A673 (cell line): ENCODE measurements at regions not wholly inside any gene's neighbourhood (a gene's known extent, or its start where the extent isn't known, plus 50 kb on each side); places are given as distances from the start of the nearest gene placed in this dataset.

Source experiments
- BruUV-seq: library from RNA; stranded (reverse); fragments of 400-500 nt; replicated peaks from 2 replicates; lab custom pipeline; 2021; lab: Mats Ljungman, UMichigan
- CTCF ChIA-PET: fragments of 300-600 bp; sonication (Branson Sonifier 250); formaldehyde crosslinking; loops from one replicate; lab custom pipeline; 2022; ENCODE audit warnings: antibody characterized with exemption; lab: Charles Lee
- POLR2A ChIA-PET: fragments of 300-600 bp; sonication (Branson Sonifier 250); formaldehyde crosslinking; loops from one replicate; lab custom pipeline; 2022; ENCODE audit warnings: antibody characterized with exemption; ENCODE audit not compliant: low non-redundant PET; lab: Charles Lee
- DNase-seq: peaks from one replicate; pipeline ENCODE4 v3.0.0-alpha.2; 2015; ENCODE audit warnings: low spot score
- H3K27ac ChIP-seq: fragments of 200-600 bp; sonication (generic); 2 replicates; pipeline ENCODE4 v1.5.1; 2016; ENCODE audit warnings: mixed run types, low read depth, mild to moderate bottlenecking, mixed read lengths, antibody characterized with exemption, low read length; ENCODE audit not compliant: poor library complexity, severe bottlenecking
- H3K27me3 ChIP-seq: fragments of 200-600 bp; sonication (generic); replicated peaks from 2 replicates; pipeline ENCODE4 v1.6.1; 2017; ENCODE audit warnings: mixed run types, low read depth, mild to moderate bottlenecking, mixed read lengths, antibody characterized with exemption, low read length; ENCODE audit not compliant: insufficient read depth, poor library complexity
- H3K36me3 ChIP-seq: fragments of 200-600 bp; sonication (generic); 2 replicates; pipeline ENCODE4 v1.6.1; 2016; ENCODE audit warnings: mixed run types, mild to moderate bottlenecking, mixed read lengths, antibody characterized with exemption, low read length; ENCODE audit not compliant: insufficient read depth, poor library complexity, severe bottlenecking
- H3K4me1 ChIP-seq: fragments of 200-600 bp; sonication (generic); 2 replicates; pipeline ENCODE4 v1.6.1; 2017; ENCODE audit warnings: mixed run types, mild to moderate bottlenecking, mixed read lengths, antibody characterized with exemption, low read length; ENCODE audit not compliant: insufficient read depth, poor library complexity, severe bottlenecking
- H3K4me3 ChIP-seq: fragments of 200-600 bp; sonication (generic); 2 replicates; pipeline ENCODE4 v1.5.1; 2016; ENCODE audit warnings: low read depth, mixed run types, mild to moderate bottlenecking, mixed read lengths, low read length; ENCODE audit not compliant: poor library complexity, severe bottlenecking
- H3K9me3 ChIP-seq: fragments of 200-600 bp; sonication (generic); 2 replicates; pipeline ENCODE4 v1.6.1; 2016; ENCODE audit warnings: mixed run types, low read depth, mild to moderate bottlenecking, mixed read lengths, antibody characterized with exemption, low read length; ENCODE audit not compliant: poor library complexity, severe bottlenecking
- EZH2 ChIP-seq: fragments of 200-600 bp; sonication (generic); IDR thresholded peaks from 2 replicates; pipeline ENCODE4 v1.6.1; 2017; ENCODE audit warnings: borderline replicate concordance, low read depth, mild to moderate bottlenecking, mixed read lengths, antibody characterized with exemption, low read length; ENCODE audit not compliant: poor library complexity, severe bottlenecking
- intact Hi-C: fragments of 100-400 bp; cut with micrococcal nuclease; formaldehyde crosslinking; loops from one replicate; pipeline ENCODE4 v1.10.0; 2022; ENCODE audit not compliant: unreplicated experiment
- TF ChIP-seq, protein P1 (sequence below): fragments of 300-800, 200-600 bp; sonication (generic); conservative IDR thresholded peaks from 2 replicates; pipeline ENCODE4 v1.5.1; 2017; ENCODE audit warnings: low read depth, mild to moderate bottlenecking, antibody characterized with exemption, low read length, moderate library complexity, mixed read lengths

DNA sequence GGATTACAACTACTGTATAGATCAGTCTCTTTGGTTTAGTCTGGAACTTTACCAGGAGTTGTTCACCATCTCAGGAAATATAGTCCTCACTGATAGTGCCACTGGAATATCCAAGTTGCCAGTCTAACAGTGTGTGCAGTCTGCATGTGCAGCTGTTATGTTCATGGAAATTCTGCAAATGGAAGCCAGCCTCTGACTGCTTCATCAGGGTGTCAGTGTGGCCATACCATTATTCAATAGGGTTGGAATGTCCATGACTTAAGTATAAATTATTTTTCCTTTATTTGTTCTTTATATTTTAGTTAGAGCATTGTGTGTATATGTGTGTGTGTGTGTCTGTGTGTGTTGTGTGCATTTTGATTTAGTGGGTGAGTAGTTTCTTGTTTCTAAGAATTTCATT lies 51.8 kb downstream of the C11orf96 start:
- CTCF ChIA-PET, result no interaction called here
- BruUV-seq, result no TSS peak
- intact Hi-C loops, result no loop called here

DNA sequence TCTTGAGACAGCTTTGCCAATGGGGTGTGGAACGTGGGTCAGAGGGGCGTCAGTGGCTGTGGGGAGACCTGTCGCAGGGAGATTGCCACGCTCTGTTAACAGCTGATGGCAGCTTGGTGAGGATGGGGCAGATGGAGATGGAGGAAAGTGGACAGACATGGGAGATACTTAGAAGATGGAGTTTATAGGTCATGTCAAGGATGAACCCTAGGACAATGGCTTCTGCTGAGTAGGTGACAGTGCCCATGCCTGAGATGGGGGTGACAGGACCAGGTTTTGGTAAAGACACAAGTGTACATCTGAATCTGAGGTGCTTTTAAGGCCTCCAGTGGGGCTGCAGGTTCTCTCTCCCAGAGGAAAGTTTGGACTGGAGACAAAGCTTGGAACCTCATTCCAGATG lies 51.5 kb upstream of the ACCSL start:
- CTCF ChIA-PET, result interaction anchor here (0.6 kb wide), 1 partner anchor 98 kb away, joined by 4 read pairs; no protein-coding TSS in a partner anchor
- Histone ChIP-seq H3K27ac (no peak overlapping the region), H3K36me3 (no peaks in the 10 kb centered on the region), H3K4me1 (no peaks in the 10 kb centered on the region), H3K4me3 (no peak overlapping the region), H3K9me3 (no peaks in the 10 kb centered on the region), H3K27me3 (no peaks in the 10 kb centered on the region)
- intact Hi-C loops, result no loop called here
- no peak for DNase-seq
- POLR2A ChIA-PET, result no interaction called here
- no TSS peak for BruUV-seq
- TF ChIP-seq, protein P1, sequence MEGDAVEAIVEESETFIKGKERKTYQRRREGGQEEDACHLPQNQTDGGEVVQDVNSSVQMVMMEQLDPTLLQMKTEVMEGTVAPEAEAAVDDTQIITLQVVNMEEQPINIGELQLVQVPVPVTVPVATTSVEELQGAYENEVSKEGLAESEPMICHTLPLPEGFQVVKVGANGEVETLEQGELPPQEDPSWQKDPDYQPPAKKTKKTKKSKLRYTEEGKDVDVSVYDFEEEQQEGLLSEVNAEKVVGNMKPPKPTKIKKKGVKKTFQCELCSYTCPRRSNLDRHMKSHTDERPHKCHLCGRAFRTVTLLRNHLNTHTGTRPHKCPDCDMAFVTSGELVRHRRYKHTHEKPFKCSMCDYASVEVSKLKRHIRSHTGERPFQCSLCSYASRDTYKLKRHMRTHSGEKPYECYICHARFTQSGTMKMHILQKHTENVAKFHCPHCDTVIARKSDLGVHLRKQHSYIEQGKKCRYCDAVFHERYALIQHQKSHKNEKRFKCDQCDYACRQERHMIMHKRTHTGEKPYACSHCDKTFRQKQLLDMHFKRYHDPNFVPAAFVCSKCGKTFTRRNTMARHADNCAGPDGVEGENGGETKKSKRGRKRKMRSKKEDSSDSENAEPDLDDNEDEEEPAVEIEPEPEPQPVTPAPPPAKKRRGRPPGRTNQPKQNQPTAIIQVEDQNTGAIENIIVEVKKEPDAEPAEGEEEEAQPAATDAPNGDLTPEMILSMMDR, result no peak
- no peak for TF ChIP-seq EZH2

More for the DNA sequence above, 51.8 kb downstream of the C11orf96 start:
- no peak overlapping the region for H3K27ac ChIP-seq
- POLR2A ChIA-PET, result no interaction called here
- H3K36me3 ChIP-seq, result no peaks in the 10 kb centered on the region
- no peak overlapping the region for H3K4me3 ChIP-seq
- H3K27me3 ChIP-seq, result no peaks in the 10 kb centered on the region
- no peaks in the 10 kb centered on the region for H3K4me1 ChIP-seq
- no peak for DNase-seq
- no peaks in the 10 kb centered on the region for H3K9me3 ChIP-seq
- TF ChIP-seq EZH2, result no peak
- TF ChIP-seq, protein P1, result no peak

DNA sequence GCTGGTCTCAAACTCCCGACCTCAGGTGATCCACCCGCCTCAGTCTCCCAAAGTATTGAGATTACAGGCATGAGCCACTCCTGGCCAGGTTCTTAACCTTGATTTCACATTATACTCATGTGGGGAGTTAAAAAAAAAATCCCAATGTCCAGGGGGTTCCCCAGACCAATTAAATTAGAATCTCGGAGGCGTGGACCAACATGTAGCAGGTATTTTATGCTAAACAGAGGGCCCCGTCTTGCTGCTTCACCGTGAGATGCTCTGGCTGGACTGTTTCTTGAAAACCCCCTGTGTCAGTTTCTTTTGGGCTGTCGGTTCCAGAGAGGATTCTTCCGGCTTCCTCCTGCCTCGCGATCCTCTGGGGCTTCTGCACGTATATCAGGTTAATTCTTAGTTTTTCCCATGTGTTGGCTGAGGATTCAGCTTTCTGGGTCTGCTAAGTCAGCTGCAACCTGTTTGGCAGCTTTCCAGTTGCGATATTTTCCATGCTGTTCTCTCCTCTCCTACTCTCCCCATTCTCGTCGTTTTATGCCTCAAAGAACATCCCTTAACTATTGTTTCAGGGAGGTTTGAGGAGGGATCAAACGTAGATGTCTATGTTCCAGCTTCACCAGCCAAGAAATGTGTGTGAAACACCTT lies 50.6 kb upstream of the ACCSL start:
- BruUV-seq, result no TSS peak

More for the DNA sequence above, 50.6 kb upstream of the ACCSL start:
- Histone ChIP-seq H3K27ac (no peak overlapping the region), H3K36me3 (no peaks in the 10 kb centered on the region), H3K4me1 (no peaks in the 10 kb centered on the region), H3K4me3 (no peak overlapping the region), H3K27me3 (no peaks in the 10 kb centered on the region), H3K9me3 (no peaks in the 10 kb centered on the region)
- ChIA-PET POLR2A (no interaction called here), CTCF (interaction anchor here (0.6 to 0.7 kb wide), 2 partner anchors 97 to 478 kb away, joined by 4 to 6 read pairs; no protein-coding TSS in a partner anchor)
- no peak for TF ChIP-seq EZH2
- TF ChIP-seq, protein P1, result no peak
- intact Hi-C loops, result no loop called here
- no peak for DNase-seq
